Thyroid gland (tissue), 4 donors: ENCODE measurements at regions not wholly inside any gene's neighbourhood (a gene's known extent, or its start where the extent isn't known, plus 50 kb on each side); places are given as distances from the start of the nearest gene placed in this dataset.

Experiments
- POLR2A ChIP-seq, 2 donors: fragments of 450-650 bp; IDR thresholded peaks; one replicate each; pipeline ENCODE4 v1.6.1; 2017; ENCODE audit warnings: antibody characterized with exemption in 2 of 2, mild to moderate bottlenecking in 2 of 2, moderate library complexity in 1 of 2
- TF ChIP-seq, protein P1 (sequence below), 6 experiments: fragments of 200-600 bp in 3 of 6; fragments of 450-650 bp in 3 of 6; sonication (generic) in 3 of 6; IDR thresholded peaks; one replicate each; pipeline ENCODE4 v1.5.1; 2016 to 2019; ENCODE audit warnings: antibody characterized with exemption in 6 of 6, mild to moderate bottlenecking in 2 of 6, inconsistent platforms in 1 of 6, moderate library complexity in 1 of 6

DNA sequence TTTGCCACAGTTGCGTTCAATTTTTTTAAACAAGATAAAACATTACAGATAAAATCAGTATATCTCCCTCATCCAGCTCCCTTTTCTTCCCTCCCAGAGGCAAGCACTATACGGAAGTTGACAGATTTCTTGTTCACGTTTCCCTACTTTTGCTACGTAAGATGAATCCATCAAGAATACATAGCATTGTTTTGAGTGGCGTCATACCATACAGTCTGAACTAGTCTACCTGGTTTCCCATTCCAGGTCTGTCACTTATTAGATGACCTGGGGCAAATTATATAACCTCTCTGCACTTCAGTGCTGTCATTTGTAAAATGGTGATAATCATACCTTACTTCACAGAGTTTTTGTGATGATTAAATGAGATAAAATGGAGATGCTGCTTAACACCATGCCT is 184.3 kb upstream of the SOX4 start:
- TF ChIP-seq, protein P1, sequence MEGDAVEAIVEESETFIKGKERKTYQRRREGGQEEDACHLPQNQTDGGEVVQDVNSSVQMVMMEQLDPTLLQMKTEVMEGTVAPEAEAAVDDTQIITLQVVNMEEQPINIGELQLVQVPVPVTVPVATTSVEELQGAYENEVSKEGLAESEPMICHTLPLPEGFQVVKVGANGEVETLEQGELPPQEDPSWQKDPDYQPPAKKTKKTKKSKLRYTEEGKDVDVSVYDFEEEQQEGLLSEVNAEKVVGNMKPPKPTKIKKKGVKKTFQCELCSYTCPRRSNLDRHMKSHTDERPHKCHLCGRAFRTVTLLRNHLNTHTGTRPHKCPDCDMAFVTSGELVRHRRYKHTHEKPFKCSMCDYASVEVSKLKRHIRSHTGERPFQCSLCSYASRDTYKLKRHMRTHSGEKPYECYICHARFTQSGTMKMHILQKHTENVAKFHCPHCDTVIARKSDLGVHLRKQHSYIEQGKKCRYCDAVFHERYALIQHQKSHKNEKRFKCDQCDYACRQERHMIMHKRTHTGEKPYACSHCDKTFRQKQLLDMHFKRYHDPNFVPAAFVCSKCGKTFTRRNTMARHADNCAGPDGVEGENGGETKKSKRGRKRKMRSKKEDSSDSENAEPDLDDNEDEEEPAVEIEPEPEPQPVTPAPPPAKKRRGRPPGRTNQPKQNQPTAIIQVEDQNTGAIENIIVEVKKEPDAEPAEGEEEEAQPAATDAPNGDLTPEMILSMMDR (IDR thresholded peaks at IDR 0.05): no peak
- no peak for TF ChIP-seq POLR2A (IDR thresholded peaks at IDR 0.05)
